ENCODE measurements at regions not wholly inside any gene's neighbourhood (a gene's known extent, or its start where the extent isn't known, plus 50 kb on each side); places are given as distances from the start of the nearest gene placed in this dataset.

GRCh38 chr6:142500250-142500786 lies 198.5 kb downstream of the ADGRG6 start:
- no peak for DNase-seq
- WGBS, 2 donors, result 53 to 54% methylated on average over 4 of the region's 4 CpGs
- Histone ChIP-seq H3K4me3 (no peak overlapping the region), H3K9me3 (no peaks in the 10 kb centered on the region), H3K4me1 (no peaks in the 10 kb centered on the region), H3K27me3 (no peaks in the 10 kb centered on the region), H3K36me3 (no peaks in the 10 kb centered on the region), H3K27ac (no peak overlapping the region)
- no peak for ATAC-seq
- intact Hi-C loops (cut with DNase I), result no loop called here
- no peak for FAIRE-seq
- TF ChIP-seq CTCF (IDR thresholded peaks at IDR 0.05), result no peak

- Histone ChIP-seq H3K9me3 (no peaks in the 10 kb centered on the region), H3K27me3 (no peaks in the 10 kb centered on the region), H3K4me1 (no peaks in the 10 kb centered on the region), H3K36me3 (no peaks in the 10 kb centered on the region), H3K4me3 (no peak overlapping the region), H3K27ac (no peak overlapping the region)
- intact Hi-C loops (cut with DNase I), result no loop called here
- DNase-seq (no peak), FAIRE-seq (no peak), ATAC-seq (no peak)
- WGBS, 2 donors, result 70 to 92% methylated on average over 3 of the region's 3 CpGs
- TF ChIP-seq CTCF (IDR thresholded peaks at IDR 0.05), result no peak
Observed at GRCh38 chr6:142501795-142502194, 200.0 kb downstream of the ADGRG6 start.

GRCh38 chr6:142507065-142507464 lies 205.3 kb downstream of the ADGRG6 start:
- DNase-seq (peak in 1 of 6 donors; percentile 16), ATAC-seq (no peak), FAIRE-seq (no peak)
- no peaks in the 10 kb centered on the region for H3K4me1 ChIP-seq
- intact Hi-C loops (cut with DNase I), result no loop called here
- no peak overlapping the region for H3K27ac ChIP-seq
- no peak overlapping the region for H3K4me3 ChIP-seq
- no peak for TF ChIP-seq CTCF (IDR thresholded peaks at IDR 0.05)
- H3K36me3 ChIP-seq, result no peaks in the 10 kb centered on the region
- no peaks in the 10 kb centered on the region for H3K27me3 ChIP-seq
- 86 to 89% methylated on average over 4 of the region's 4 CpGs for WGBS, 2 donors
- H3K9me3 ChIP-seq, result peaks cover 0 to 4% (median 0%) of the 10 kb centered on the region in 4 donors

DNA sequence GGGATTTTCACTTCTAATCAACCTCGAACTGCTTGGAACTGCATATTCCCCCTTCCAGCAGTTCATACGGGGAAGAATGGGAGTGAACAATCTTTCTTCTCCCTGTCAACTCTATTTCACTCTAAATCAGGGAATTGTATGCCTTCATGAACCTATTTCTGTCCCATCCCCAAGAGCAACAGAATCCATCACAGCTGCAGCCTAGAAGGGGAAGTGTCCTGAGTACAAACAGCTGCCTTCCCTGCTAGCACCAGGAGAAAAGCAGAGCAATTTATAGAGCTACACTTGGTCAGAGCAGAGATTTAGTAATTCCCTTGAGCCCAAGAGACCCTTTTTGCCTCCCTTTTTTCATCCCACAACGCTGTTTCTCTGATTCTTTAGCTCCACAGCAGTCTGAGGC lies 208.4 kb downstream of the ADGRG6 start:
- DNase-seq (no peak), ATAC-seq (no peak), FAIRE-seq (no peak)
- Histone ChIP-seq H3K4me1 (no peaks in the 10 kb centered on the region), H3K9me3 (peaks cover 0 to 4% (median 0%) of the 10 kb centered on the region in 4 donors), H3K4me3 (no peak overlapping the region), H3K27me3 (no peaks in the 10 kb centered on the region), H3K27ac (no peak overlapping the region), H3K36me3 (no peaks in the 10 kb centered on the region)
- intact Hi-C loops (cut with DNase I), result no loop called here
- no peak for TF ChIP-seq CTCF (IDR thresholded peaks at IDR 0.05)
- 47 to 52% methylated on average over 3 of the region's 3 CpGs for WGBS, 2 donors

- no peaks in the 10 kb centered on the region for H3K27me3 ChIP-seq
- H3K4me1 ChIP-seq, result no peaks in the 10 kb centered on the region
- FAIRE-seq, result no peak
- H3K9me3 ChIP-seq, result no peaks in the 10 kb centered on the region
- H3K36me3 ChIP-seq, result no peaks in the 10 kb centered on the region
- H3K4me3 ChIP-seq, result no peak overlapping the region
- TF ChIP-seq CTCF (IDR thresholded peaks at IDR 0.05), result no peak
- ATAC-seq, result no peak
- intact Hi-C loops (cut with DNase I), result no loop called here
- 33 to 34% methylated on average over 3 of the region's 3 CpGs for WGBS, 2 donors
- H3K27ac ChIP-seq, result no peak overlapping the region
- DNase-seq, result no peak
Observed at GRCh38 chr6:142518126-142518525, 216.3 kb downstream of the ADGRG6 start.
